ENCODE measurements at regions not wholly inside any gene's neighbourhood (a gene's known extent, or its start where the extent isn't known, plus 50 kb on each side); places are given as distances from the start of the nearest gene placed in this dataset.

DNA sequence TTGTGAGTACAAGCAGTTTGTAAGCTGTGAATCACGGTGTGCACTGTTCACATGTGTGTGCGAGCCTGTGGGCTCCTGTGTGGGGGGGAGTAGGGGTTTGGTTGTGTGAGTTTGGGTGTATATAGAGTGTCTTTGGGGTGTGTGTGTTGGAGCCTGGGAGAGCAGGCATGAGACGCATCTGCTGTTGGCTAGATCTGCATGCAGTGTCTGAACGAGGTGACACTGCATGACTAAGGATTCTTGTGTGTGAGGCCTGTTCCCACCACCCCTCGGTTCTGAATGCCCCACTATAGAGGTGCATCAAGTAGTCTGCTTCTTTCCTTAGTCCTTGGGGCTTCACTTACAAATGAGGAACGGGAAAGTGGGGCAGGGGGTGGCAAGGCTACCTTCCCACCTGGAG is 68.4 kb downstream of the MAGEF1 start (continued):
- peak; percentile 23; the same call in 1 of the 2 replicates for TF ChIP-seq L3MBTL2 (IDR thresholded peaks at IDR 0.05)
- no peak for TF ChIP-seq ZNF140 (CRISPR knock-in tag; IDR thresholded peaks at IDR 0.05)
- TF ChIP-seq, protein P1, sequence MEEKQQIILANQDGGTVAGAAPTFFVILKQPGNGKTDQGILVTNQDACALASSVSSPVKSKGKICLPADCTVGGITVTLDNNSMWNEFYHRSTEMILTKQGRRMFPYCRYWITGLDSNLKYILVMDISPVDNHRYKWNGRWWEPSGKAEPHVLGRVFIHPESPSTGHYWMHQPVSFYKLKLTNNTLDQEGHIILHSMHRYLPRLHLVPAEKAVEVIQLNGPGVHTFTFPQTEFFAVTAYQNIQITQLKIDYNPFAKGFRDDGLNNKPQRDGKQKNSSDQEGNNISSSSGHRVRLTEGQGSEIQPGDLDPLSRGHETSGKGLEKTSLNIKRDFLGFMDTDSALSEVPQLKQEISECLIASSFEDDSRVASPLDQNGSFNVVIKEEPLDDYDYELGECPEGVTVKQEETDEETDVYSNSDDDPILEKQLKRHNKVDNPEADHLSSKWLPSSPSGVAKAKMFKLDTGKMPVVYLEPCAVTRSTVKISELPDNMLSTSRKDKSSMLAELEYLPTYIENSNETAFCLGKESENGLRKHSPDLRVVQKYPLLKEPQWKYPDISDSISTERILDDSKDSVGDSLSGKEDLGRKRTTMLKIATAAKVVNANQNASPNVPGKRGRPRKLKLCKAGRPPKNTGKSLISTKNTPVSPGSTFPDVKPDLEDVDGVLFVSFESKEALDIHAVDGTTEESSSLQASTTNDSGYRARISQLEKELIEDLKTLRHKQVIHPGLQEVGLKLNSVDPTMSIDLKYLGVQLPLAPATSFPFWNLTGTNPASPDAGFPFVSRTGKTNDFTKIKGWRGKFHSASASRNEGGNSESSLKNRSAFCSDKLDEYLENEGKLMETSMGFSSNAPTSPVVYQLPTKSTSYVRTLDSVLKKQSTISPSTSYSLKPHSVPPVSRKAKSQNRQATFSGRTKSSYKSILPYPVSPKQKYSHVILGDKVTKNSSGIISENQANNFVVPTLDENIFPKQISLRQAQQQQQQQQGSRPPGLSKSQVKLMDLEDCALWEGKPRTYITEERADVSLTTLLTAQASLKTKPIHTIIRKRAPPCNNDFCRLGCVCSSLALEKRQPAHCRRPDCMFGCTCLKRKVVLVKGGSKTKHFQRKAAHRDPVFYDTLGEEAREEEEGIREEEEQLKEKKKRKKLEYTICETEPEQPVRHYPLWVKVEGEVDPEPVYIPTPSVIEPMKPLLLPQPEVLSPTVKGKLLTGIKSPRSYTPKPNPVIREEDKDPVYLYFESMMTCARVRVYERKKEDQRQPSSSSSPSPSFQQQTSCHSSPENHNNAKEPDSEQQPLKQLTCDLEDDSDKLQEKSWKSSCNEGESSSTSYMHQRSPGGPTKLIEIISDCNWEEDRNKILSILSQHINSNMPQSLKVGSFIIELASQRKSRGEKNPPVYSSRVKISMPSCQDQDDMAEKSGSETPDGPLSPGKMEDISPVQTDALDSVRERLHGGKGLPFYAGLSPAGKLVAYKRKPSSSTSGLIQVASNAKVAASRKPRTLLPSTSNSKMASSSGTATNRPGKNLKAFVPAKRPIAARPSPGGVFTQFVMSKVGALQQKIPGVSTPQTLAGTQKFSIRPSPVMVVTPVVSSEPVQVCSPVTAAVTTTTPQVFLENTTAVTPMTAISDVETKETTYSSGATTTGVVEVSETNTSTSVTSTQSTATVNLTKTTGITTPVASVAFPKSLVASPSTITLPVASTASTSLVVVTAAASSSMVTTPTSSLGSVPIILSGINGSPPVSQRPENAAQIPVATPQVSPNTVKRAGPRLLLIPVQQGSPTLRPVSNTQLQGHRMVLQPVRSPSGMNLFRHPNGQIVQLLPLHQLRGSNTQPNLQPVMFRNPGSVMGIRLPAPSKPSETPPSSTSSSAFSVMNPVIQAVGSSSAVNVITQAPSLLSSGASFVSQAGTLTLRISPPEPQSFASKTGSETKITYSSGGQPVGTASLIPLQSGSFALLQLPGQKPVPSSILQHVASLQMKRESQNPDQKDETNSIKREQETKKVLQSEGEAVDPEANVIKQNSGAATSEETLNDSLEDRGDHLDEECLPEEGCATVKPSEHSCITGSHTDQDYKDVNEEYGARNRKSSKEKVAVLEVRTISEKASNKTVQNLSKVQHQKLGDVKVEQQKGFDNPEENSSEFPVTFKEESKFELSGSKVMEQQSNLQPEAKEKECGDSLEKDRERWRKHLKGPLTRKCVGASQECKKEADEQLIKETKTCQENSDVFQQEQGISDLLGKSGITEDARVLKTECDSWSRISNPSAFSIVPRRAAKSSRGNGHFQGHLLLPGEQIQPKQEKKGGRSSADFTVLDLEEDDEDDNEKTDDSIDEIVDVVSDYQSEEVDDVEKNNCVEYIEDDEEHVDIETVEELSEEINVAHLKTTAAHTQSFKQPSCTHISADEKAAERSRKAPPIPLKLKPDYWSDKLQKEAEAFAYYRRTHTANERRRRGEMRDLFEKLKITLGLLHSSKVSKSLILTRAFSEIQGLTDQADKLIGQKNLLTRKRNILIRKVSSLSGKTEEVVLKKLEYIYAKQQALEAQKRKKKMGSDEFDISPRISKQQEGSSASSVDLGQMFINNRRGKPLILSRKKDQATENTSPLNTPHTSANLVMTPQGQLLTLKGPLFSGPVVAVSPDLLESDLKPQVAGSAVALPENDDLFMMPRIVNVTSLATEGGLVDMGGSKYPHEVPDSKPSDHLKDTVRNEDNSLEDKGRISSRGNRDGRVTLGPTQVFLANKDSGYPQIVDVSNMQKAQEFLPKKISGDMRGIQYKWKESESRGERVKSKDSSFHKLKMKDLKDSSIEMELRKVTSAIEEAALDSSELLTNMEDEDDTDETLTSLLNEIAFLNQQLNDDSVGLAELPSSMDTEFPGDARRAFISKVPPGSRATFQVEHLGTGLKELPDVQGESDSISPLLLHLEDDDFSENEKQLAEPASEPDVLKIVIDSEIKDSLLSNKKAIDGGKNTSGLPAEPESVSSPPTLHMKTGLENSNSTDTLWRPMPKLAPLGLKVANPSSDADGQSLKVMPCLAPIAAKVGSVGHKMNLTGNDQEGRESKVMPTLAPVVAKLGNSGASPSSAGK (IDR thresholded peaks at IDR 0.05), result peak; percentile 46
- peak; percentile 79 for TF ChIP-seq C11orf30 (IDR thresholded peaks at IDR 0.05; ENCODE audit: low read depth)
- TF ChIP-seq, protein P2, sequence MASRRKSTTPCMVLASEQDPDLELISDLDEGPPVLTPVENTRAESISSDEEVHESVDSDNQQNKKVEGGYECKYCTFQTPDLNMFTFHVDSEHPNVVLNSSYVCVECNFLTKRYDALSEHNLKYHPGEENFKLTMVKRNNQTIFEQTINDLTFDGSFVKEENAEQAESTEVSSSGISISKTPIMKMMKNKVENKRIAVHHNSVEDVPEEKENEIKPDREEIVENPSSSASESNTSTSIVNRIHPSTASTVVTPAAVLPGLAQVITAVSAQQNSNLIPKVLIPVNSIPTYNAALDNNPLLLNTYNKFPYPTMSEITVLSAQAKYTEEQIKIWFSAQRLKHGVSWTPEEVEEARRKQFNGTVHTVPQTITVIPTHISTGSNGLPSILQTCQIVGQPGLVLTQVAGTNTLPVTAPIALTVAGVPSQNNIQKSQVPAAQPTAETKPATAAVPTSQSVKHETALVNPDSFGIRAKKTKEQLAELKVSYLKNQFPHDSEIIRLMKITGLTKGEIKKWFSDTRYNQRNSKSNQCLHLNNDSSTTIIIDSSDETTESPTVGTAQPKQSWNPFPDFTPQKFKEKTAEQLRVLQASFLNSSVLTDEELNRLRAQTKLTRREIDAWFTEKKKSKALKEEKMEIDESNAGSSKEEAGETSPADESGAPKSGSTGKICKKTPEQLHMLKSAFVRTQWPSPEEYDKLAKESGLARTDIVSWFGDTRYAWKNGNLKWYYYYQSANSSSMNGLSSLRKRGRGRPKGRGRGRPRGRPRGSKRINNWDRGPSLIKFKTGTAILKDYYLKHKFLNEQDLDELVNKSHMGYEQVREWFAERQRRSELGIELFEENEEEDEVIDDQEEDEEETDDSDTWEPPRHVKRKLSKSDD (conservative IDR thresholded peaks at IDR 0.05; ENCODE audit: low read length), result no peak
- TF ChIP-seq, protein P3, sequence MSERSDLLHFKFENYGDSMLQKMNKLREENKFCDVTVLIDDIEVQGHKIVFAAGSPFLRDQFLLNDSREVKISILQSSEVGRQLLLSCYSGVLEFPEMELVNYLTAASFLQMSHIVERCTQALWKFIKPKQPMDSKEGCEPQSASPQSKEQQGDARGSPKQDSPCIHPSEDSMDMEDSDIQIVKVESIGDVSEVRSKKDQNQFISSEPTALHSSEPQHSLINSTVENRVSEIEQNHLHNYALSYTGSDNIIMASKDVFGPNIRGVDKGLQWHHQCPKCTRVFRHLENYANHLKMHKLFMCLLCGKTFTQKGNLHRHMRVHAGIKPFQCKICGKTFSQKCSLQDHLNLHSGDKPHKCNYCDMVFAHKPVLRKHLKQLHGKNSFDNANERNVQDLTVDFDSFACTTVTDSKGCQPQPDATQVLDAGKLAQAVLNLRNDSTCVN (CRISPR knock-in tag; IDR thresholded peaks at IDR 0.05), result no peak
- TF ChIP-seq, protein P4, sequence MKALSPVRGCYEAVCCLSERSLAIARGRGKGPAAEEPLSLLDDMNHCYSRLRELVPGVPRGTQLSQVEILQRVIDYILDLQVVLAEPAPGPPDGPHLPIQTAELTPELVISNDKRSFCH (CRISPR knock-in tag; IDR thresholded peaks at IDR 0.05), result no peak
- TF ChIP-seq, protein P4 (tag; IDR thresholded peaks at IDR 0.05), result no peak
